Nephron (organoid): ENCODE measurements at regions not wholly inside any gene's neighbourhood (a gene's known extent, or its start where the extent isn't known, plus 50 kb on each side); places are given as distances from the start of the nearest gene placed in this dataset.

Experiments
- H3K27ac Mint-ChIP-seq, 3 experiments: 2 replicates each; pipeline ENCODE4 v1.8.0; 2020; ENCODE audit warnings: mixed read lengths in 3 of 3, mild to moderate bottlenecking in 2 of 3, moderate library complexity in 1 of 3
- H3K27me3 Mint-ChIP-seq: 2 replicates; pipeline ENCODE4 v1.8.0; 2021; ENCODE audit warnings: low read depth, mild to moderate bottlenecking, moderate library complexity, mixed read lengths
- H3K36me3 Mint-ChIP-seq: 2 replicates; pipeline ENCODE4 v1.8.0; 2020; ENCODE audit warnings: low read depth, mixed read lengths
- H3K4me1 Mint-ChIP-seq: 2 replicates; pipeline ENCODE4 v1.8.0; 2020; ENCODE audit warnings: mixed read lengths
- H3K4me3 Mint-ChIP-seq, 3 experiments: 2 replicates each; pipeline ENCODE4 v1.8.0; 2020; ENCODE audit warnings: mild to moderate bottlenecking in 3 of 3, mixed read lengths in 3 of 3, moderate library complexity in 2 of 3
- H3K9me3 Mint-ChIP-seq: 2 replicates; pipeline ENCODE4 v1.8.0; 2020; ENCODE audit warnings: mixed read lengths
- TF ChIP-seq, protein P1 (sequence below), 3 experiments: fragments of 200-600 bp; sonication (generic); IDR thresholded peaks; one replicate each; pipeline ENCODE4 v1.5.0; 2021; ENCODE audit warnings: antibody characterized with exemption in 3 of 3; ENCODE audit not compliant: unreplicated experiment in 3 of 3

DNA sequence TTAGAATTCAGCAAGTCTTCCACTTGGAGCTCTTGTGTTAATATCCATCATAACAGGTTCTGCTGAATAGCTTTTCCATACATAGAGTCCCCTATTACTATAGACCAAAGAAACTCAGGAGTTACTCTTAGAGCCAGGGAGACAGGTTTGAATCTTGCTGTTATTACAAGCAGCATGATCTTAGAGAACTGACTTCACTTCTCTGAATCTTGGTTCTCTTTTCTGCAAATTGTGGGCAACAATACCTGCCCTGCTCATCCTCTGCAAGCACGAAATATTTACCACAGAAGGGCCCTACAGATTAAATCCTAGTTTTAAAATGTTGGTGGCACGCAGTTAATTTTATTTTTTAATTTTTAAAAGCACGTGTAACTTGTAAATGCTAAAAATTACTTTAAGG lies 111.7 kb downstream of the TLR4 start:
- Mint-ChIP-seq H3K4me1 (no peaks in the 10 kb centered on the region), H3K4me3 (no peak overlapping the region), H3K36me3 (no peaks in the 10 kb centered on the region), H3K27ac (no peak overlapping the region), H3K9me3 (no peaks in the 10 kb centered on the region), H3K27me3 (no peaks in the 10 kb centered on the region)
- TF ChIP-seq, protein P1, sequence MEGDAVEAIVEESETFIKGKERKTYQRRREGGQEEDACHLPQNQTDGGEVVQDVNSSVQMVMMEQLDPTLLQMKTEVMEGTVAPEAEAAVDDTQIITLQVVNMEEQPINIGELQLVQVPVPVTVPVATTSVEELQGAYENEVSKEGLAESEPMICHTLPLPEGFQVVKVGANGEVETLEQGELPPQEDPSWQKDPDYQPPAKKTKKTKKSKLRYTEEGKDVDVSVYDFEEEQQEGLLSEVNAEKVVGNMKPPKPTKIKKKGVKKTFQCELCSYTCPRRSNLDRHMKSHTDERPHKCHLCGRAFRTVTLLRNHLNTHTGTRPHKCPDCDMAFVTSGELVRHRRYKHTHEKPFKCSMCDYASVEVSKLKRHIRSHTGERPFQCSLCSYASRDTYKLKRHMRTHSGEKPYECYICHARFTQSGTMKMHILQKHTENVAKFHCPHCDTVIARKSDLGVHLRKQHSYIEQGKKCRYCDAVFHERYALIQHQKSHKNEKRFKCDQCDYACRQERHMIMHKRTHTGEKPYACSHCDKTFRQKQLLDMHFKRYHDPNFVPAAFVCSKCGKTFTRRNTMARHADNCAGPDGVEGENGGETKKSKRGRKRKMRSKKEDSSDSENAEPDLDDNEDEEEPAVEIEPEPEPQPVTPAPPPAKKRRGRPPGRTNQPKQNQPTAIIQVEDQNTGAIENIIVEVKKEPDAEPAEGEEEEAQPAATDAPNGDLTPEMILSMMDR (IDR thresholded peaks at IDR 0.05; ENCODE audit: unreplicated experiment in 3 of 3): no peak

DNA sequence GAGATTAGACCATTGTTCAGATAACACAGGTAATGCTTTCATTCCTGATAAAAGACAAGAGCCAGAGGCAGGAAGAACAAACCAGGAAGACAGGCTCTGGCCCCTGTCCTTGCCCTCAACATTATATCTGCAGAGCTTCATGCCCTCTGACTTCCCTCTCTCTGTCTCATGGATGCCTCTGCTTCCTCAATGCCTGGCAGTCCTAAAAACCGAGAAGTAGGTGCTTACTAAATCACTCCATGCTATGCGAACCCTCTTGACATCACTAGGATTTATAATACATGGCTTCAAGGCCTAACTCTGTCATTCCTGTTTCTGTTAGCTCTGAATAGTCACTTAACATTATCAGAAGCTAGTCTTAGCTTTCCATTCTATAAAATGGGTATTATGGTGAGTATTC lies 117.8 kb downstream of the TLR4 start:
- Mint-ChIP-seq H3K36me3 (no peaks in the 10 kb centered on the region), H3K27me3 (no peaks in the 10 kb centered on the region)

DNA sequence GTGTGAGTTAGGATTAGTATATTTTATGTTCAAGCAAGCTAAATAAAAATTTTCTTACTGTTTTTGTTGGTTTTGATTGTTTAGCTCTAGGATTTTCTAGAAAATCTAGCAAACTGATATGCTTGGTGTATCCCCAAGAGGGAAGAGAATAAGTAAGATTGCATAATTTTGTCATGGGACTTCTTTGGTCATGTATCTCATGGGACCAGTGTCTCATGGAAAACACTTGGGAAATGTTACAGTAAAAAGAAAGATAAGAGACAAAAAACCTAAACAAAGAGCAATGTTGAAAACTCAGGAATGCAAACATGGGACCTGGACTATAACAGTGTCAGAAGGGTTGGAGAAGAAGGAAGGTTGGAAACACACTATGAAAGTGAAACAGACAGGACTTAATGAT lies 119.4 kb downstream of the TLR4 start:
- Mint-ChIP-seq H3K9me3 (no peaks in the 10 kb centered on the region), H3K4me3 (no peak overlapping the region), H3K4me1 (no peaks in the 10 kb centered on the region), H3K27me3 (no peaks in the 10 kb centered on the region), H3K27ac (no peak overlapping the region), H3K36me3 (no peaks in the 10 kb centered on the region)
- TF ChIP-seq, protein P1 (IDR thresholded peaks at IDR 0.05; ENCODE audit: unreplicated experiment in 3 of 3): no peak

More for the DNA sequence above, 117.8 kb downstream of the TLR4 start:
- Mint-ChIP-seq H3K4me3 (no peak overlapping the region), H3K4me1 (no peaks in the 10 kb centered on the region), H3K27ac (no peak overlapping the region), H3K9me3 (no peaks in the 10 kb centered on the region)
- TF ChIP-seq, protein P1 (IDR thresholded peaks at IDR 0.05; ENCODE audit: unreplicated experiment in 3 of 3): no peak

DNA sequence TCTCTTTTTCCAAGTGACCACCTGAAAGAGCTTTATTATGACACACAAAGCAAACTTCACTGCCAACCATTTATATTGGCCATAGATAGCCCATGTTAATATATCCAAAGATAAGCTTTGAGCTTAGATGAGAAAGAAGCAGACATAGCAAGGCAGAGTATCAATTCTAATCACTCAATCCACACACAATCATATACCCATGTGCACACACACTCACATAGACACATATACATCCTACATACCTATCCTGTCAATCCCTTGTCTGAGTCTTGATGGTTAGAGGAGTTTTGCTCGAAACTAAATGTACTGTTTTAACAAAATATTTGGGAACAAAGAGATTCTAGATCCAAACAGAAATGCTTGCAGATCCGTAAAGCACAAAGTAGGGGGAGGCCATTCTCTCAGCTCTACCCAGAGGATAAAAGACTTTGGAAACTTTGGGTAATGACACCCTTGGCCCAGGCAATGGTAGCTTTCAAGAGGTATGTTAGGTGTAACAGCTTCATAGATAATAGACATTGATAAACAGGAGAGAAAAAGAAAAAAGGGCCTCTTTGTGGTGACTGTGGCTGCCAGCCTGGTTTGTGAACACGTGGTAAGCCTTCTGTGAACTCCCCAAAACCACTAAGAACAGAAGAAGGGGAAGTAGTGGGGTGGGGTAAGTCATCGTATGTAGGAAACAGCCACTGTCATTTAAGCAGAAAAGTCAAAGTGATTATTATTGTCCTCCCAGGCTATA lies 121.6 kb downstream of the TLR4 start:
- Mint-ChIP-seq H3K4me1 (peaks cover 5% of the 10 kb centered on the region), H3K9me3 (no peaks in the 10 kb centered on the region), H3K36me3 (no peaks in the 10 kb centered on the region), H3K4me3 (no peak overlapping the region), H3K27me3 (no peaks in the 10 kb centered on the region), H3K27ac (peak overlapping the region in 1 of 3 experiments; percentile 35)
- TF ChIP-seq, protein P1 (IDR thresholded peaks at IDR 0.05; ENCODE audit: unreplicated experiment in 3 of 3): no peak

DNA sequence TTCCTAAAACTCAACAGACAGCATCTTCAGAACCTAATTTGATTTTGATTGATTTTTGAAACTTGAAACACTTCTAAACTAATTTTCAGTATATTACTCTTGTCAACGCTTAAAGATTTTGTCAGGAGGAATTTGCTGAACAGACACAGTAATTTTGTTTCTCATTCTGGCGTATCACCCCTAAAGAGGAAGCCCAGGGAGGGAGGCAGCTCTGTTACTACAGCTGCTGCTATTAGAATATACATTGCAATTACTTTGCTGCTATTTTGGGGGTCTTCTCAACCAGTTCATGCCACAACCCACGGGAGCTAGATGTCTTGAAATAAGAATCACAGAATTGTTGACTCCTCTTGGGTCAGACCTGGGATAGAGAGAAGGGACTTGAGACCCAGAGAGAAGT lies 122.6 kb downstream of the TLR4 start:
- H3K27ac Mint-ChIP-seq: no peak overlapping the region
- no peaks in the 10 kb centered on the region for H3K36me3 Mint-ChIP-seq
- H3K4me3 Mint-ChIP-seq: no peak overlapping the region
- H3K9me3 Mint-ChIP-seq: no peaks in the 10 kb centered on the region
- H3K4me1 Mint-ChIP-seq: peaks cover 5% of the 10 kb centered on the region
- TF ChIP-seq, protein P1 (IDR thresholded peaks at IDR 0.05; ENCODE audit: unreplicated experiment in 3 of 3): no peak
- H3K27me3 Mint-ChIP-seq: no peaks in the 10 kb centered on the region

DNA sequence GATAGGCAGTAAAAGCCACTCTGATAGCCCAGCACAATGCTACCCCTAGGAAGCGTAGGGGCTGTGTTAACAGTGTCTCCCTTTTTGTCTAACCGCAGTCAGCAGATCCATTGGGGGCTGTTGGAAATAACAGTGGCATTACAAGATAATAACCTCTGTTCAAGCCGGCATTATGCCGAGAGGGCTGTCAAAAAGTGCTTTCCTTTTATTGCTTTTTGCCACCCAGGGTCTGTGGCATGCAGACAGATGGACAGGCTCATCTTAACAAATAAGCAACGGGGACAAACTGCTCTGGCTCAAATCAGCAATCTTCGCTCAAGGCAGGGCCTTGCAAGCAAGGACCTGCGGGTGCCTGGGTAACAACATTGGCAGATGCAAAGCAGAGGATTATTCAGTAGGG lies 123.3 kb downstream of the TLR4 start:
- Mint-ChIP-seq H3K4me1 (peaks cover 5% of the 10 kb centered on the region), H3K4me3 (no peak overlapping the region), H3K27ac (peak overlapping the region in 2 of 3 experiments; percentile 58 to 70), H3K9me3 (no peaks in the 10 kb centered on the region), H3K36me3 (no peaks in the 10 kb centered on the region), H3K27me3 (no peaks in the 10 kb centered on the region)
- TF ChIP-seq, protein P1 (IDR thresholded peaks at IDR 0.05; ENCODE audit: unreplicated experiment in 3 of 3): no peak
